HEK293 (cell line): ENCODE measurements at regions not wholly inside any gene's neighbourhood (a gene's known extent, or its start where the extent isn't known, plus 50 kb on each side); places are given as distances from the start of the nearest gene placed in this dataset.
A peak's percentile ranks its signal among the peaks of the same experiment; 100 is the strongest.

Experiments used
- CTCF ChIA-PET: fragments of 350-600 bp; formaldehyde crosslinking; extraction: SDS; loops from one replicate; lab custom pipeline; 2021; ENCODE audit warnings: antibody characterized with exemption; lab: Yijun Ruan, JAX
- POLR2A ChIA-PET: fragments of 300-600 bp; formaldehyde crosslinking; extraction: SDS; loops from one replicate; lab custom pipeline; 2020; ENCODE audit warnings: antibody characterized with exemption, inconsistent platforms; lab: Yijun Ruan, JAX
- H3K27ac ChIP-seq: fragments of 200-500 bp; sonication (Bioruptor generic); 2 replicates; pipeline ENCODE4 v1.5.1; 2014; ENCODE audit warnings: low read depth, low read length, control low read depth, inconsistent platforms; ENCODE audit errors: extremely low read depth
- H3K36me3 ChIP-seq, 2 experiments: fragments of 200-500 bp in 1 of 2; sonication (Bioruptor generic) in 1 of 2; 1 replicate in 1 of 2; 2 replicates in 1 of 2; pipeline ENCODE4 v1.5.1; 2014 to 2017; ENCODE audit warnings: inconsistent platforms in 2 of 2, low read length in 2 of 2; ENCODE audit not compliant: control insufficient read depth in 2 of 2, insufficient read depth in 1 of 2
- H3K4me1 ChIP-seq: fragments of 200-500 bp; sonication (Bioruptor generic); 2 replicates; pipeline ENCODE4 v1.5.1; 2014; ENCODE audit warnings: mild to moderate bottlenecking, low read length, inconsistent platforms; ENCODE audit not compliant: control insufficient read depth, insufficient read depth
- H3K4me3 ChIP-seq: 2 replicates; pipeline ENCODE4 v1.5.1; 2011; ENCODE audit warnings: low read depth, mild to moderate bottlenecking, control low read depth, low read length, moderate library complexity
- H3K9me3 ChIP-seq: fragments of 200-500 bp; sonication (Bioruptor generic); 2 replicates; pipeline ENCODE4 v1.5.1; 2014; ENCODE audit warnings: low read depth, low read length, inconsistent platforms; ENCODE audit not compliant: control insufficient read depth, insufficient read depth
- GFI1B ChIP-seq: fragments of 450-650 bp; formaldehyde crosslinking; IDR thresholded peaks from 2 replicates; pipeline ENCODE4 v1.5.1; 2016; ENCODE audit warnings: missing biosample characterization, missing genetic modification characterization
- IKZF3 ChIP-seq: fragments of 450-650 bp; IDR thresholded peaks from 2 replicates; pipeline ENCODE4 v1.5.0; 2018; ENCODE audit warnings: missing biosample characterization, mild to moderate bottlenecking, missing genetic modification characterization, moderate library complexity
- KLF7 ChIP-seq: fragments of 450-650 bp; formaldehyde crosslinking; IDR thresholded peaks from 2 replicates; pipeline ENCODE4 v1.5.1; 2016; ENCODE audit warnings: missing biosample characterization, missing genetic modification characterization, borderline replicate concordance
- SP3 ChIP-seq: fragments of 450-650 bp; formaldehyde crosslinking; IDR thresholded peaks from 2 replicates; pipeline ENCODE4 v1.5.1; 2016; ENCODE audit warnings: missing biosample characterization, missing genetic modification characterization
- SP7 ChIP-seq: fragments of 450-650 bp; formaldehyde crosslinking; IDR thresholded peaks from 2 replicates; pipeline ENCODE4 v1.5.1; 2016; ENCODE audit warnings: missing biosample characterization, missing genetic modification characterization
- WT1 ChIP-seq: fragments of 450-650 bp; formaldehyde crosslinking; IDR thresholded peaks from 2 replicates; pipeline ENCODE4 v1.5.1; 2016; ENCODE audit warnings: missing biosample characterization, missing genetic modification characterization
- ZBTB48 ChIP-seq: fragments of 450-650 bp; formaldehyde crosslinking; IDR thresholded peaks from 2 replicates; pipeline ENCODE4 v1.5.1; 2016; ENCODE audit warnings: missing biosample characterization, missing genetic modification characterization
- ZIC2 ChIP-seq: fragments of 450-650 bp; formaldehyde crosslinking; IDR thresholded peaks from 2 replicates; pipeline ENCODE4 v1.5.1; 2016; ENCODE audit warnings: missing biosample characterization, missing genetic modification characterization
- ZNF112 ChIP-seq: fragments of 450-650 bp; formaldehyde crosslinking; IDR thresholded peaks from 2 replicates; pipeline ENCODE4 v1.5.0; 2017; ENCODE audit warnings: missing biosample characterization, missing genetic modification characterization
- ZNF274 ChIP-seq, 2 experiments: fragments of 200-500 bp in 1 of 2; fragments of 450-650 bp in 1 of 2; sonication (Bioruptor generic) in 1 of 2; formaldehyde crosslinking in 1 of 2; IDR thresholded peaks; 2 replicates each; pipeline versions ENCODE4 v1.5.1 to v1.6.1; 2014 to 2016; ENCODE audit warnings: borderline replicate concordance in 1 of 2, inconsistent platforms in 1 of 2, low read length in 1 of 2, missing biosample characterization in 1 of 2, missing genetic modification characterization in 1 of 2
- ZNF324 ChIP-seq: fragments of 450-650 bp; formaldehyde crosslinking; IDR thresholded peaks from 2 replicates; pipeline ENCODE4 v1.5.1; 2016; ENCODE audit warnings: missing biosample characterization, missing genetic modification characterization
- ZNF571 ChIP-seq: fragments of 450-650 bp; formaldehyde crosslinking; IDR thresholded peaks from 2 replicates; pipeline ENCODE4 v1.5.0; 2017; ENCODE audit warnings: missing biosample characterization, missing genetic modification characterization
- ZNF629 ChIP-seq: fragments of 450-650 bp; formaldehyde crosslinking; IDR thresholded peaks from 2 replicates; pipeline ENCODE4 v1.5.1; 2017; ENCODE audit warnings: missing biosample characterization, missing genetic modification characterization
- ZNF654 ChIP-seq: fragments of 450-650 bp; formaldehyde crosslinking; IDR thresholded peaks from 2 replicates; pipeline ENCODE4 v1.5.1; 2016; ENCODE audit warnings: low read depth, missing biosample characterization, missing genetic modification characterization
- ZNF677 ChIP-seq: fragments of 450-650 bp; IDR thresholded peaks from 2 replicates; pipeline ENCODE4 v1.5.0; 2018; ENCODE audit warnings: missing biosample characterization, mild to moderate bottlenecking, missing genetic modification characterization, moderate library complexity
- ZSCAN30 ChIP-seq: fragments of 450-650 bp; IDR thresholded peaks from 2 replicates; pipeline ENCODE4 v1.5.1; 2018; ENCODE audit warnings: missing biosample characterization, mild to moderate bottlenecking, missing genetic modification characterization, moderate library complexity
- TF ChIP-seq, protein P1 (sequence below): fragments of 450-650 bp; formaldehyde crosslinking; IDR thresholded peaks from 2 replicates; pipeline ENCODE4 v1.5.1; 2016; ENCODE audit warnings: missing biosample characterization, missing genetic modification characterization
- TF ChIP-seq, protein P2 (sequence below): fragments of 450-650 bp; formaldehyde crosslinking; IDR thresholded peaks from 2 replicates; pipeline ENCODE4 v1.5.1; 2017; ENCODE audit warnings: missing biosample characterization, missing genetic modification characterization
- TF ChIP-seq, protein P3 (sequence below): fragments of 450-650 bp; IDR thresholded peaks from 2 replicates; pipeline ENCODE4 v1.5.1; 2018; ENCODE audit warnings: missing biosample characterization, missing genetic modification characterization
- TF ChIP-seq, protein P4 (sequence below): fragments of 450-650 bp; formaldehyde crosslinking; IDR thresholded peaks from 2 replicates; pipeline ENCODE4 v1.5.1; 2016; ENCODE audit warnings: missing biosample characterization, missing genetic modification characterization
- TF ChIP-seq, protein P5 (sequence below): fragments of 450-650 bp; formaldehyde crosslinking; IDR thresholded peaks from 2 replicates; pipeline ENCODE4 v1.5.1; 2016; ENCODE audit warnings: missing biosample characterization, missing genetic modification characterization
- TF ChIP-seq, protein P6 (sequence below): fragments of 450-650 bp; formaldehyde crosslinking; IDR thresholded peaks from 2 replicates; pipeline ENCODE4 v1.5.1; 2016; ENCODE audit warnings: missing biosample characterization, missing genetic modification characterization
- TF ChIP-seq, protein P7 (sequence below): fragments of 450-650 bp; formaldehyde crosslinking; IDR thresholded peaks from 2 replicates; pipeline ENCODE4 v1.5.1; 2016; ENCODE audit warnings: missing biosample characterization, missing genetic modification characterization

DNA sequence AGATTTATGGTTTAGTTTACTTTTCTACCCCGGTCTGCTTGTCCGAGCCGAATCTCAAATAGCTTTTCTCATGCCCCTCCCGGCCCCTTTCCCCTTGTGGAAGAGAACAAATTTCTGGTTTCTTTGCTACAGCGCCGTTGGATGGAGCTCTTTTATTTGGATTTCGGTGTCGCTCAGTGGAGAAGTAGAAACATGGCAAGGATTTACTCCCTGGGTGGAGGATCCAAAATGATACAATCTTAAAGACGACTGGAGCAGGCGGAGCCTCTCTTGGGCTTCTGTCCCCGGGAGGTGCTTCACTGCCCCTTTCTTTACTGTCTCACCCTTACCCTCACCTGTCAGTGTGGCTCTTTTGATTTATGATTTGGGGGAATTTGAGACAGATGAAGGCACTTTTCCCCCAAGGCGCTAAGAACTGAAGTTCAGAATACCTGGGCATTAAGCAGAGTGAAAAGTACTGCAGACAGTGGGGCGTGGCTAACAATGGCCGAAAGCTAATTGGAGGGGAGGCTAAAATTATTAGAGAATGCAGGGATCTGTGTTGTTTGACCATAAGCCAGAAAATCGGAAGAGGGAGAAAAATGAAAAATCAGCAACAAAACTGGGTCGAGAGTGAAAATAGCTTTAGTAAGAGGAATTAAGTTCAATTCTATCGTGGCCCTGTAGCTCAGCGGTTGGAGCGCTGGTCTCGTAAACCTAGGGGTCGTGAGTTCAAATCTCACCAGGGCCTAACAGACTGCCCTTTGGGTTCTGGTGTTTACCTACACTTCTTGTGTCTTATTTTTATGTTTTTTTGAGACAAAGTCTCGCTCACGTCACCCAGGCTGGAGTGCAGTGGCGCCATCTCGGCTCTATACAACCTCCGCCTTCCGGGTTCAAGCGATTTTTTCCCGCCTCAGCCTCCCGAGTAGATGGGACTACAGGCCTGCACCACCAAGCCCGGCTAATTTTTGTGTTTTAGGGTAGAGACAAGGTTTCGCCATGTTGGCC, 145.1 kb upstream of the ZNF184 start:
- POLR2A ChIA-PET, result interaction anchor here (0.6 to 2.2 kb wide), 7 partner anchors 12 to 471 kb away, joined by 3 to 19 read pairs (median 5); partner anchors contain the start of gene ZNF184
- no peaks in the 10 kb centered on the region for H3K9me3 ChIP-seq
- no peaks in the 10 kb centered on the region for H3K4me1 ChIP-seq
- H3K27ac ChIP-seq, result peak overlapping the region; percentile 62
- no peaks in the 10 kb centered on the region for H3K36me3 ChIP-seq
- H3K4me3 ChIP-seq, result peak overlapping the region; percentile 68
- CTCF ChIA-PET, result interaction anchor here (0.5 to 4.1 kb wide), 14 partner anchors 9 to 430 kb away, joined by 3 to 24 read pairs (median 3); no protein-coding TSS in a partner anchor
- TF ChIP-seq, protein P1, sequence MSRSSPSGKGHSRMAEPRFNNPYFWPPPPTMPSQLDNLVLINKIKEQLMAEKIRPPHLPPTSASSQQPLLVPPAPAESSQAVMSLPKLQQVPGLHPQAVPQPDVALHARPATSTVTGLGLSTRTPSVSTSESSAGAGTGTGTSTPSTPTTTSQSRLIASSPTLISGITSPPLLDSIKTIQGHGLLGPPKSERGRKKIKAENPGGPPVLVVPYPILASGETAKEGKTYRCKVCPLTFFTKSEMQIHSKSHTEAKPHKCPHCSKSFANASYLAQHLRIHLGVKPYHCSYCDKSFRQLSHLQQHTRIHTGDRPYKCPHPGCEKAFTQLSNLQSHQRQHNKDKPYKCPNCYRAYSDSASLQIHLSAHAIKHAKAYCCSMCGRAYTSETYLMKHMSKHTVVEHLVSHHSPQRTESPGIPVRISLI (tag by site-specific recombination), result no peak
- TF ChIP-seq, protein P2, sequence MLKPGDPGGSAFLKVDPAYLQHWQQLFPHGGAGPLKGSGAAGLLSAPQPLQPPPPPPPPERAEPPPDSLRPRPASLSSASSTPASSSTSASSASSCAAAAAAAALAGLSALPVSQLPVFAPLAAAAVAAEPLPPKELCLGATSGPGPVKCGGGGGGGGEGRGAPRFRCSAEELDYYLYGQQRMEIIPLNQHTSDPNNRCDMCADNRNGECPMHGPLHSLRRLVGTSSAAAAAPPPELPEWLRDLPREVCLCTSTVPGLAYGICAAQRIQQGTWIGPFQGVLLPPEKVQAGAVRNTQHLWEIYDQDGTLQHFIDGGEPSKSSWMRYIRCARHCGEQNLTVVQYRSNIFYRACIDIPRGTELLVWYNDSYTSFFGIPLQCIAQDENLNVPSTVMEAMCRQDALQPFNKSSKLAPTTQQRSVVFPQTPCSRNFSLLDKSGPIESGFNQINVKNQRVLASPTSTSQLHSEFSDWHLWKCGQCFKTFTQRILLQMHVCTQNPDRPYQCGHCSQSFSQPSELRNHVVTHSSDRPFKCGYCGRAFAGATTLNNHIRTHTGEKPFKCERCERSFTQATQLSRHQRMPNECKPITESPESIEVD (tag by site-specific recombination), result peak; percentile 51
- TF ChIP-seq, protein P3, sequence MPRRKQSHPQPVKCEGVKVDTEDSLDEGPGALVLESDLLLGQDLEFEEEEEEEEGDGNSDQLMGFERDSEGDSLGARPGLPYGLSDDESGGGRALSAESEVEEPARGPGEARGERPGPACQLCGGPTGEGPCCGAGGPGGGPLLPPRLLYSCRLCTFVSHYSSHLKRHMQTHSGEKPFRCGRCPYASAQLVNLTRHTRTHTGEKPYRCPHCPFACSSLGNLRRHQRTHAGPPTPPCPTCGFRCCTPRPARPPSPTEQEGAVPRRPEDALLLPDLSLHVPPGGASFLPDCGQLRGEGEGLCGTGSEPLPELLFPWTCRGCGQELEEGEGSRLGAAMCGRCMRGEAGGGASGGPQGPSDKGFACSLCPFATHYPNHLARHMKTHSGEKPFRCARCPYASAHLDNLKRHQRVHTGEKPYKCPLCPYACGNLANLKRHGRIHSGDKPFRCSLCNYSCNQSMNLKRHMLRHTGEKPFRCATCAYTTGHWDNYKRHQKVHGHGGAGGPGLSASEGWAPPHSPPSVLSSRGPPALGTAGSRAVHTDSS (tag by site-specific recombination), result 0 out of 2 replicates have a peak, but pooled peaks have one; percentile 15
- TF ChIP-seq, protein P4, sequence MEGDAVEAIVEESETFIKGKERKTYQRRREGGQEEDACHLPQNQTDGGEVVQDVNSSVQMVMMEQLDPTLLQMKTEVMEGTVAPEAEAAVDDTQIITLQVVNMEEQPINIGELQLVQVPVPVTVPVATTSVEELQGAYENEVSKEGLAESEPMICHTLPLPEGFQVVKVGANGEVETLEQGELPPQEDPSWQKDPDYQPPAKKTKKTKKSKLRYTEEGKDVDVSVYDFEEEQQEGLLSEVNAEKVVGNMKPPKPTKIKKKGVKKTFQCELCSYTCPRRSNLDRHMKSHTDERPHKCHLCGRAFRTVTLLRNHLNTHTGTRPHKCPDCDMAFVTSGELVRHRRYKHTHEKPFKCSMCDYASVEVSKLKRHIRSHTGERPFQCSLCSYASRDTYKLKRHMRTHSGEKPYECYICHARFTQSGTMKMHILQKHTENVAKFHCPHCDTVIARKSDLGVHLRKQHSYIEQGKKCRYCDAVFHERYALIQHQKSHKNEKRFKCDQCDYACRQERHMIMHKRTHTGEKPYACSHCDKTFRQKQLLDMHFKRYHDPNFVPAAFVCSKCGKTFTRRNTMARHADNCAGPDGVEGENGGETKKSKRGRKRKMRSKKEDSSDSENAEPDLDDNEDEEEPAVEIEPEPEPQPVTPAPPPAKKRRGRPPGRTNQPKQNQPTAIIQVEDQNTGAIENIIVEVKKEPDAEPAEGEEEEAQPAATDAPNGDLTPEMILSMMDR, result peak; percentile 67; the same call in 1 of the 2 replicates
- TF ChIP-seq KLF7 (tag by site-specific recombination) (peak; percentile 43; the same call in 1 of the 2 replicates), ZNF571 (tag by site-specific recombination) (no peak), ZNF677 (tag by site-specific recombination) (no peak), ZNF112 (tag by site-specific recombination) (no peak), ZNF274 (IDR thresholded peaks at IDR 0.05; ENCODE audit: low read length) (no peak), ZNF274 (tag by site-specific recombination; IDR thresholded peaks at IDR 0.05; ENCODE audit: borderline replicate concordance) (no peak), ZSCAN30 (tag by site-specific recombination) (0 out of 2 replicates have a peak, but pooled peaks have one; percentile 16), ZNF654 (peak; percentile 39; the same call in 1 of the 2 replicates), ZIC2 (tag by site-specific recombination) (no peak), SP3 (tag by site-specific recombination) (peak; percentile 34), WT1 (tag by site-specific recombination) (peak; percentile 18; the same call in 1 of the 2 replicates), GFI1B (tag by site-specific recombination) (0 out of 2 replicates have a peak, but pooled peaks have one; percentile 20), ZNF324 (tag by site-specific recombination) (0 out of 2 replicates have a peak, but pooled peaks have one; percentile 16), ZBTB48 (0 out of 2 replicates have a peak, but pooled peaks have one; percentile 23), ZNF629 (peak; percentile 31; the same call in 1 of the 2 replicates), SP7 (tag by site-specific recombination) (peak; percentile 51; the same call in 1 of the 2 replicates), IKZF3 (tag by site-specific recombination) (peak; percentile 22)
- TF ChIP-seq, protein P5, sequence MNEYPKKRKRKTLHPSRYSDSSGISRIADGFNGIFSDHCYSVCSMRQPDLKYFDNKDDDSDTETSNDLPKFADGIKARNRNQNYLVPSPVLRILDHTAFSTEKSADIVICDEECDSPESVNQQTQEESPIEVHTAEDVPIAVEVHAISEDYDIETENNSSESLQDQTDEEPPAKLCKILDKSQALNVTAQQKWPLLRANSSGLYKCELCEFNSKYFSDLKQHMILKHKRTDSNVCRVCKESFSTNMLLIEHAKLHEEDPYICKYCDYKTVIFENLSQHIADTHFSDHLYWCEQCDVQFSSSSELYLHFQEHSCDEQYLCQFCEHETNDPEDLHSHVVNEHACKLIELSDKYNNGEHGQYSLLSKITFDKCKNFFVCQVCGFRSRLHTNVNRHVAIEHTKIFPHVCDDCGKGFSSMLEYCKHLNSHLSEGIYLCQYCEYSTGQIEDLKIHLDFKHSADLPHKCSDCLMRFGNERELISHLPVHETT, result peak; percentile 53; the same call in 1 of the 2 replicates
- TF ChIP-seq, protein P6, sequence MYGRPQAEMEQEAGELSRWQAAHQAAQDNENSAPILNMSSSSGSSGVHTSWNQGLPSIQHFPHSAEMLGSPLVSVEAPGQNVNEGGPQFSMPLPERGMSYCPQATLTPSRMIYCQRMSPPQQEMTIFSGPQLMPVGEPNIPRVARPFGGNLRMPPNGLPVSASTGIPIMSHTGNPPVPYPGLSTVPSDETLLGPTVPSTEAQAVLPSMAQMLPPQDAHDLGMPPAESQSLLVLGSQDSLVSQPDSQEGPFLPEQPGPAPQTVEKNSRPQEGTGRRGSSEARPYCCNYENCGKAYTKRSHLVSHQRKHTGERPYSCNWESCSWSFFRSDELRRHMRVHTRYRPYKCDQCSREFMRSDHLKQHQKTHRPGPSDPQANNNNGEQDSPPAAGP (tag by site-specific recombination), result no peak
- TF ChIP-seq, protein P7, sequence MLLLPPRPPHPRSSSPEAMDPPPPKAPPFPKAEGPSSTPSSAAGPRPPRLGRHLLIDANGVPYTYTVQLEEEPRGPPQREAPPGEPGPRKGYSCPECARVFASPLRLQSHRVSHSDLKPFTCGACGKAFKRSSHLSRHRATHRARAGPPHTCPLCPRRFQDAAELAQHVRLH, result peak; percentile 73
